WTC11 (cell line): ENCODE measurements at regions not wholly inside any gene's neighbourhood (a gene's known extent, or its start where the extent isn't known, plus 50 kb on each side); places are given as distances from the start of the nearest gene placed in this dataset.

Source experiments
- CREM ChIP-seq: sonication (generic); formaldehyde crosslinking; IDR thresholded peaks from 2 replicates; pipeline ENCODE4 v1.8.1; 2022; ENCODE audit warnings: mild to moderate bottlenecking, missing genetic modification reagents, moderate library complexity
- JUN ChIP-seq: sonication (generic); formaldehyde crosslinking; IDR thresholded peaks from 2 replicates; pipeline ENCODE4 v1.8.0; 2023; ENCODE audit warnings: mild to moderate bottlenecking, missing genetic modification reagents
- NR2C2 ChIP-seq: sonication (generic); formaldehyde crosslinking; IDR thresholded peaks from 2 replicates; pipeline ENCODE4 v1.8.0; 2022; ENCODE audit warnings: mild to moderate bottlenecking, missing genetic modification reagents
- NR3C1 ChIP-seq: sonication (generic); formaldehyde crosslinking; conservative IDR thresholded peaks from 2 replicates; pipeline ENCODE4 v1.8.1; 2023; ENCODE audit warnings: low read depth, mild to moderate bottlenecking, missing genetic modification reagents
- PREB ChIP-seq: sonication (generic); formaldehyde crosslinking; IDR thresholded peaks from 2 replicates; pipeline ENCODE4 v1.8.1; 2022; ENCODE audit warnings: mild to moderate bottlenecking, missing genetic modification reagents, moderate library complexity, borderline replicate concordance
- TEAD4 ChIP-seq: sonication (generic); formaldehyde crosslinking; IDR thresholded peaks from 2 replicates; pipeline ENCODE4 v1.8.0; 2022; ENCODE audit warnings: mild to moderate bottlenecking, missing genetic modification reagents
- ZNF232 ChIP-seq: sonication (generic); formaldehyde crosslinking; IDR thresholded peaks from 2 replicates; pipeline ENCODE4 v1.8.0; 2022; ENCODE audit warnings: mild to moderate bottlenecking, missing genetic modification reagents
- TF ChIP-seq, protein P1 (sequence below): sonication (generic); formaldehyde crosslinking; IDR thresholded peaks from 2 replicates; pipeline ENCODE4 v1.8.1; 2022; ENCODE audit warnings: missing genetic modification reagents, borderline replicate concordance
- TF ChIP-seq, protein P2 (sequence below): fragments of 200-600 bp; IDR thresholded peaks from 2 replicates; pipeline ENCODE4 v1.8.0; 2022; ENCODE audit warnings: antibody characterized with exemption

DNA sequence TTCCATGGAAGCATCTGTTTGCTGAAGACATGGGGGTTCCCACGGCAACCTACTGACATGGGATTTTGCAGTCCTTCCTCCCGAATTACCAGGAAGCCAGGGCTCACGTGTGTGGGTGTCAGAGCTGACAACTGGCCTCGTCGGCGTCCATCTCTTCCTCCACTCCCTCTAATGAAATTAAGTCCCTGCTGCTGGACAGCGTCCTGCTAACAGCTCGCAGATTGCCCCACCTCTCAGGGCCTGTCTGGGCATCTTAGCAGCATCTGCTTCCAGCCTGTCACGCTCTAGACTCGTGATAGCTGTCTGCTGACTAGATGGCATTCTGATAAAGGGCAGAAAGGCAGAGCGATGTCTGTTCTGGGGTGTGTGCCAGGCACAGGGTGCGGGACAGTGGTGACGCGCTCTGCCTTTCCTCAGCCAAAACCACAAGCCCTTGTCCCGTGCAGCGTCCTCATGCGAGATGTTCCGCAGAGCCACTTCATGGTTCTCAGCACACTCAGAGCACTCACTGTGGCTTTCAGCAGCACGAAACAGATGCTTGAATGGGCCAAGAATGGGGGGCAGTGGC, 161.1 kb downstream of the ARL4C start:
- TF ChIP-seq JUN (CRISPR knock-in tag) (no peak), TEAD4 (CRISPR knock-in tag) (no peak), NR2C2 (CRISPR knock-in tag) (no peak), NR3C1 (CRISPR knock-in tag) (no peak), PREB (no peak), CREM (CRISPR knock-in tag) (no peak), ZNF232 (CRISPR knock-in tag) (no peak)
- TF ChIP-seq, protein P1, sequence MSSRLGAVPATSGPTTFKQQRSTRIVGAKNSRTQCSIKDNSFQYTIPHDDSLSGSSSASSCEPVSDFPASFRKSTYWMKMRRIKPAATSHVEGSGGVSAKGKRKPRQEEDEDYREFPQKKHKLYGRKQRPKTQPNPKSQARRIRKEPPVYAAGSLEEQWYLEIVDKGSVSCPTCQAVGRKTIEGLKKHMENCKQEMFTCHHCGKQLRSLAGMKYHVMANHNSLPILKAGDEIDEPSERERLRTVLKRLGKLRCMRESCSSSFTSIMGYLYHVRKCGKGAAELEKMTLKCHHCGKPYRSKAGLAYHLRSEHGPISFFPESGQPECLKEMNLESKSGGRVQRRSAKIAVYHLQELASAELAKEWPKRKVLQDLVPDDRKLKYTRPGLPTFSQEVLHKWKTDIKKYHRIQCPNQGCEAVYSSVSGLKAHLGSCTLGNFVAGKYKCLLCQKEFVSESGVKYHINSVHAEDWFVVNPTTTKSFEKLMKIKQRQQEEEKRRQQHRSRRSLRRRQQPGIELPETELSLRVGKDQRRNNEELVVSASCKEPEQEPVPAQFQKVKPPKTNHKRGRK (CRISPR knock-in tag), result no peak
- TF ChIP-seq, protein P2, sequence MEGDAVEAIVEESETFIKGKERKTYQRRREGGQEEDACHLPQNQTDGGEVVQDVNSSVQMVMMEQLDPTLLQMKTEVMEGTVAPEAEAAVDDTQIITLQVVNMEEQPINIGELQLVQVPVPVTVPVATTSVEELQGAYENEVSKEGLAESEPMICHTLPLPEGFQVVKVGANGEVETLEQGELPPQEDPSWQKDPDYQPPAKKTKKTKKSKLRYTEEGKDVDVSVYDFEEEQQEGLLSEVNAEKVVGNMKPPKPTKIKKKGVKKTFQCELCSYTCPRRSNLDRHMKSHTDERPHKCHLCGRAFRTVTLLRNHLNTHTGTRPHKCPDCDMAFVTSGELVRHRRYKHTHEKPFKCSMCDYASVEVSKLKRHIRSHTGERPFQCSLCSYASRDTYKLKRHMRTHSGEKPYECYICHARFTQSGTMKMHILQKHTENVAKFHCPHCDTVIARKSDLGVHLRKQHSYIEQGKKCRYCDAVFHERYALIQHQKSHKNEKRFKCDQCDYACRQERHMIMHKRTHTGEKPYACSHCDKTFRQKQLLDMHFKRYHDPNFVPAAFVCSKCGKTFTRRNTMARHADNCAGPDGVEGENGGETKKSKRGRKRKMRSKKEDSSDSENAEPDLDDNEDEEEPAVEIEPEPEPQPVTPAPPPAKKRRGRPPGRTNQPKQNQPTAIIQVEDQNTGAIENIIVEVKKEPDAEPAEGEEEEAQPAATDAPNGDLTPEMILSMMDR, result no peak
